Choroid plexus epithelial cell (primary cell): ENCODE measurements at regions not wholly inside any gene's neighbourhood (a gene's known extent, or its start where the extent isn't known, plus 50 kb on each side); places are given as distances from the start of the nearest gene placed in this dataset.

Experiments used
- DNase-seq: peaks from one replicate; pipeline ENCODE4 v3.0.0-alpha.2; 2010; ENCODE audit warnings: low read depth
- H3K4me3 ChIP-seq: 2 replicates; pipeline ENCODE4 v1.5.1; 2011; ENCODE audit warnings: low read depth, mild to moderate bottlenecking, control low read depth, low read length, moderate library complexity
- CTCF ChIP-seq: conservative IDR thresholded peaks from 2 replicates; pipeline ENCODE4 v1.5.1; 2011; ENCODE audit warnings: low read depth, mild to moderate bottlenecking, control low read depth, inconsistent platforms, low read length, moderate library complexity

DNA sequence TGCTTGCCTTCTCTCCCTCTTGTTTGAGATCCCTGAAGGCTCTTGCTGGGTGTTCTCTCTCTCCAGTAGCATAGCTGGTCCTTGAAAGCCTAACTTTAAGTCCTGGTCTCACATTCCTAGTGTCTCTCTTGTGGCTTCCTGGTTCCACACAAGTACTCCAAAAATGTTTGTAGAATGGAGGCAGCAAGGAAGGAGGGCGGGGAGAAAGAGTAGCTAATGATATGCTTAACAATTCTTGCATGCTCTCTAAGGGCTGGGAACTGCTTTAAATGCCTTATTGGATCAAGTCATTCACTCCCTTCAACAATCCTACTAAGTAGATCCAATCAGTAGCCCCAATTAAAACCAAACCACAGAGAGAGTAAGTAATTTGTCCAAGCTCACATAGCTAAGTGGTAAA is 357.3 kb downstream of the KLF5 start:
- TF ChIP-seq CTCF, result no peak
- no peak overlapping the region for H3K4me3 ChIP-seq
- peak; percentile 5 for DNase-seq

DNA sequence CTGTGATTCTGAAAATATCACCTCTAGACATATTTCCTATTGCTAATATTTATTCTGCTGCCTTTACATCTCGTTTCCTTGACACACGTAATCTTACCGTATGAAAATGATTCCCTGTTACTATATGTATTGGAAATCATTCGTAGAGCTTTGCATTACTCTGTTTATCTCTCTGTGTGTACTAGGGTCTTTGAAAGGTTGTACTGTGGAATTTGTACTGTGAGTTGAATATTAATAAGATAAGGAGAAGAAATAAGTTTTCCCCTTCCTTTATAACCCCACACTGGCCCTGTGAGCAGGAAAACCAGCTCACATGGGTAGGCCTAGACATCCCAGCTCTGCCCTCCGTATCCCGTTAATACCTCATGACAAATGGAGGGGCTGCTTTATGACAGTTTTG is 354.9 kb downstream of the KLF5 start:
- TF ChIP-seq CTCF, result no peak
- DNase-seq, result no peak
- no peak overlapping the region for H3K4me3 ChIP-seq

GRCh38 chr13:73412933-73413332 is 354.1 kb downstream of the KLF5 start:
- DNase-seq, result no peak
- TF ChIP-seq CTCF, result no peak
- H3K4me3 ChIP-seq, result no peak overlapping the region

DNA sequence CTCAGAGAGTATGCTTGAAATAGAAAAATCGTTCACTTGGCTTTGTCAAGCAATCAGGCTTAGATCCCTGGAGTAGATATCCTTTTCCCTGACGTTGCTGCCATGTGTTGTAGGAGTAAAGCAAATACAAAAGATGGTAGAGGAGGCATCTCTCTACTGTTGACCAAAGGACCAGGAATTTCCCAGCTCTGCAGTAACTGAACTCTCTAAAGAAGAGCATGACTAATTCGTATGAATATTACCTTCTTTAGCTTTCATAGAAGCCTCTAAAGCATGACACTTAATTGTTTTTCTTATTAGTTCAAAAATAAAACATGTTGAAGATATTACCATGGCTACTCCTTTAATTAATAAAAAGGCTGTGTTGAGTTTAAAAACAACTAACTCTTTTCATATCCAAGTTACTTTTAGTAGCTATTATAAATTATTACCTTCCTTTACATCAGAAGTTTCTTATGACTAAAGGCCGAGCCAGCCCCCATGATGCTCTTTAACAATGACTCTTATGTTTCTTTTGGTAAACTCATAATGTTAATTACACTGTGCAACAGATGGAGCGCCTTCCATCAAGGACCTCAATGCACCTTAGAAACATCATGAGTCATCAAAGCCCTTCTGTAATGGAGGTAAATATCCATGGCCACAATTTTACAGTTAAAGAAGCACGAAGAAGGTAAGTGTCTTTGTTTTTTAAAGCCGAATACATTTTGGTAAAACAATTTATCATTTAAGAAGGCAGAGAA is 352.4 kb downstream of the KLF5 start:
- no peak overlapping the region for H3K4me3 ChIP-seq
- no peak for TF ChIP-seq CTCF
- no peak for DNase-seq

- H3K4me3 ChIP-seq, result no peak overlapping the region
- no peak for DNase-seq
- TF ChIP-seq CTCF, result no peak
Observed at GRCh38 chr13:73406454-73406853, 347.6 kb downstream of the KLF5 start.

DNA sequence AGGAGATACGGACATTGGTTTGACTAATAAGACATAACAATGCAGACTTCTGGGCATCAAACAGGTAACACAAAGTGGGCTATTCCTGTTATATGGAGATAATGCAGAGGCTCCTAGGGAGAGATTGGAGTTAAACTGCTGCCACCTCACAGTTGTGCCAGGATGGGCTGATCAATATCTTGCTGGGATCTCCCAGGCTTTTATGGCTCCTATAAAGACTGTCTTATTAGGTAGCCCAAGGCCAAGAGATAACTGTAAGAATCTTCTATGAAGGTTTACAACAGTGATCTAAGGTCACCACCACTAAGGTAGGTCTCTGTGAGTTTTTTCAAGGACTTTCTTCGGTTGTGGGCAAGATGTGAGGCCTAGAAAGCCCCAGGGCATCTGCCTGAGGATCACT is 345.8 kb downstream of the KLF5 start:
- H3K4me3 ChIP-seq, result no peak overlapping the region
- DNase-seq, result no peak
- no peak for TF ChIP-seq CTCF
